Common myeloid progenitor, CD34-positive (primary cell): ENCODE measurements at regions not wholly inside any gene's neighbourhood (a gene's known extent, or its start where the extent isn't known, plus 50 kb on each side); places are given as distances from the start of the nearest gene placed in this dataset.

Experiments used
- CTCF ChIA-PET: fragments of 350-600 bp; sonication (Branson Sonifier 250); formaldehyde crosslinking; loops from one replicate; lab custom pipeline; 2021; ENCODE audit warnings: antibody characterized with exemption; lab: Charles Lee
- POLR2A ChIA-PET: fragments of 350-600 bp; sonication (Branson Sonifier 250); formaldehyde crosslinking; loops from one replicate; lab custom pipeline; 2021; ENCODE audit warnings: antibody characterized with exemption; lab: Charles Lee
- DNase-seq, 3 donors: peaks; one replicate each; pipeline versions ENCODE4 v3.0.0 to v3.0.0-alpha.2; 2013
- H3K27ac ChIP-seq, 2 experiments: 1 replicate in 1 of 2; 2 replicates in 1 of 2; pipeline ENCODE4 v1.7.0; 2013; ENCODE audit warnings: inconsistent platforms in 2 of 2, low read length in 2 of 2, mild to moderate bottlenecking in 2 of 2, low read depth in 1 of 2, moderate library complexity in 1 of 2; ENCODE audit not compliant: severe bottlenecking in 2 of 2, insufficient read depth in 1 of 2, poor library complexity in 1 of 2
- H3K27me3 ChIP-seq, 5 experiments: replicated peaks in 2 of 5; 1 replicate in 3 of 5; 2 replicates in 2 of 5; pipeline versions ENCODE4 v1.6.1 to v1.7.0; 2013; ENCODE audit warnings: low read length in 4 of 5, mild to moderate bottlenecking in 2 of 5, moderate library complexity in 2 of 5, inconsistent platforms in 1 of 5; ENCODE audit not compliant: insufficient read depth in 5 of 5, control insufficient read depth in 4 of 5
- H3K36me3 ChIP-seq, 4 experiments: 1 replicate in 2 of 4; 2 replicates in 2 of 4; pipeline versions ENCODE4 v1.6.1 to v1.7.0; 2013; ENCODE audit warnings: low read length in 3 of 4, control low read depth in 1 of 4, mild to moderate bottlenecking in 1 of 4; ENCODE audit not compliant: control insufficient read depth in 4 of 4, insufficient read depth in 4 of 4
- H3K4me1 ChIP-seq, 4 experiments: 1 replicate in 3 of 4; 2 replicates in 1 of 4; pipeline versions ENCODE4 v1.6.1 to v1.7.1; 2013; ENCODE audit warnings: low read length in 3 of 4, mild to moderate bottlenecking in 3 of 4, control low read depth in 1 of 4, inconsistent platforms in 1 of 4, moderate library complexity in 1 of 4; ENCODE audit not compliant: control insufficient read depth in 4 of 4, insufficient read depth in 4 of 4; ENCODE audit errors: control extremely low read depth in 1 of 4
- H3K4me3 ChIP-seq, 7 experiments: 1 replicate in 4 of 7; 2 replicates in 3 of 7; pipeline versions ENCODE4 v1.5.1 to v1.7.0; 2013; ENCODE audit warnings: mild to moderate bottlenecking in 7 of 7, low read length in 6 of 7, moderate library complexity in 6 of 7, inconsistent platforms in 2 of 7, low read depth in 2 of 7, control low read depth in 1 of 7; ENCODE audit not compliant: insufficient read depth in 4 of 7, control insufficient read depth in 1 of 7; ENCODE audit errors: extremely low read depth in 1 of 7
- H3K9me3 ChIP-seq, 5 experiments: 1 replicate in 4 of 5; 2 replicates in 1 of 5; pipeline versions ENCODE4 v1.6.1 to v1.7.1; 2013; ENCODE audit warnings: low read length in 4 of 5, mild to moderate bottlenecking in 2 of 5, inconsistent platforms in 1 of 5, low read depth in 1 of 5, moderate library complexity in 1 of 5; ENCODE audit not compliant: control insufficient read depth in 4 of 5, insufficient read depth in 2 of 5; ENCODE audit errors: control extremely low read depth in 1 of 5
- WGBS: methylation state at CpG from one replicate; pipeline ENCODE4 v1.1.5; 2013; ENCODE audit not compliant: insufficient coverage; 5-methylcytosine and 5-hydroxymethylcytosine counted together

GRCh38 chr7:138297526-138297925, 162.5 kb upstream of the TRIM24 start:
- no peaks in the 10 kb centered on the region for H3K36me3 ChIP-seq
- no CpG with 5 or more reads among the region's 3 CpGs for WGBS
- H3K27ac ChIP-seq, result no peak overlapping the region
- H3K4me3 ChIP-seq, result no peak overlapping the region
- no peak for DNase-seq
- H3K9me3 ChIP-seq, result no peaks in the 10 kb centered on the region
- CTCF ChIA-PET, result interaction anchor here (1.3 kb wide), 1 partner anchor 13 kb away, joined by 5 read pairs; no protein-coding TSS in a partner anchor
- no peaks in the 10 kb centered on the region for H3K27me3 ChIP-seq
- POLR2A ChIA-PET, result no interaction called here
- H3K4me1 ChIP-seq, result peaks cover 7 to 15% (median 10%) of the 10 kb centered on the region in 4 experiments

- CTCF ChIA-PET, result interaction anchor here (0.6 kb wide), 1 partner anchor 48 kb away, joined by 3 read pairs; no protein-coding TSS in a partner anchor
- H3K4me3 ChIP-seq, result no peak overlapping the region
- H3K36me3 ChIP-seq, result no peaks in the 10 kb centered on the region
- POLR2A ChIA-PET, result no interaction called here
- DNase-seq, result peak; percentile 44 to 75 (median 65)
- no peak overlapping the region for H3K27ac ChIP-seq
- peaks cover 0 to 9% (median 0%) of the 10 kb centered on the region in 5 experiments for H3K9me3 ChIP-seq
- peaks cover 7 to 15% (median 9%) of the 10 kb centered on the region in 4 experiments for H3K4me1 ChIP-seq
- WGBS, result 0% methylated on average over 1 of the region's 3 CpGs
- H3K27me3 ChIP-seq, result no peaks in the 10 kb centered on the region
Measured at GRCh38 chr7:138299066-138299465, 161.0 kb upstream of the TRIM24 start.

- POLR2A ChIA-PET, result no interaction called here
- WGBS, result 92% methylated on average over 6 of the region's 6 CpGs
- Histone ChIP-seq H3K4me1 (peaks cover 0 to 2% (median 0%) of the 10 kb centered on the region in 4 experiments), H3K36me3 (no peaks in the 10 kb centered on the region), H3K27me3 (no peaks in the 10 kb centered on the region), H3K9me3 (peaks cover 0 to 10% (median 0%) of the 10 kb centered on the region in 5 experiments), H3K4me3 (no peak overlapping the region), H3K27ac (no peak overlapping the region)
- no peak for DNase-seq
- CTCF ChIA-PET, result interaction anchor here (0.6 kb wide), 1 partner anchor 73 kb away, joined by 3 read pairs; no protein-coding TSS in a partner anchor
Measured at GRCh38 chr7:138303230-138304070, 156.6 kb upstream of the TRIM24 start.

GRCh38 chr7:138304071-138304320, 156.1 kb upstream of the TRIM24 start:
- Histone ChIP-seq H3K4me3 (no peak overlapping the region), H3K27ac (no peak overlapping the region), H3K4me1 (peaks cover 0 to 2% (median 0%) of the 10 kb centered on the region in 4 experiments), H3K9me3 (peaks cover 0 to 10% (median 0%) of the 10 kb centered on the region in 5 experiments), H3K36me3 (no peaks in the 10 kb centered on the region), H3K27me3 (no peaks in the 10 kb centered on the region)
- WGBS, result no CpG with 5 or more reads among the region's 1 CpG
- CTCF ChIA-PET, result interaction anchor here (0.6 kb wide), 1 partner anchor 73 kb away, joined by 3 read pairs; no protein-coding TSS in a partner anchor
- no peak for DNase-seq
- POLR2A ChIA-PET, result no interaction called here

- no peak overlapping the region for H3K4me3 ChIP-seq
- POLR2A ChIA-PET, result no interaction called here
- no peaks in the 10 kb centered on the region for H3K4me1 ChIP-seq
- H3K27me3 ChIP-seq, result no peaks in the 10 kb centered on the region
- H3K36me3 ChIP-seq, result no peaks in the 10 kb centered on the region
- 93% methylated on average over 3 of the region's 3 CpGs for WGBS
- no peak overlapping the region for H3K27ac ChIP-seq
- H3K9me3 ChIP-seq, result peaks cover 0 to 13% (median 0%) of the 10 kb centered on the region in 5 experiments
- CTCF ChIA-PET, result interaction anchor here (1.6 kb wide), 1 partner anchor 42 kb away, joined by 4 read pairs; no protein-coding TSS in a partner anchor
- DNase-seq, result no peak
Measured at GRCh38 chr7:138307633-138308032, 152.4 kb upstream of the TRIM24 start.

DNA sequence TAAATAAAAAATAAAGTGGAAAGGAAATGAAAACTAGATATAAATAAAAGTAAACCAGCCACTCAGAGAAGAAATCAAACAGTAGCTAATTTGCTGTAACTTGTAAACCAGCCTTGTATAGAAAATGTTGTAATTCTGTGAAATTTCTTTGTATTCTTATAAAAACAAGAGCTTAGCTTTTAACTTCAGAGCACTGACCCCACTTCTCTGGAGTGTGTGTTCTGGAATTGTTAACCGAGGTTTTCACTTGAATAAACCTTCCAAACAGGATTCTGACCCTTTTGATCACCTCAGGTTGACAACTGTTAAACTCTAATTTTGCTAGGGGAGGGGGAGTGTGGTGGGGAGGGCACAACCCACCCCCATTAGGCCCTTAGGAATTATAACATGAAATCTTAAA, 151.9 kb upstream of the TRIM24 start:
- no peak for DNase-seq
- Histone ChIP-seq H3K4me3 (no peak overlapping the region), H3K9me3 (peaks cover 0 to 13% (median 0%) of the 10 kb centered on the region in 5 experiments), H3K27ac (no peak overlapping the region), H3K4me1 (no peaks in the 10 kb centered on the region), H3K27me3 (no peaks in the 10 kb centered on the region), H3K36me3 (no peaks in the 10 kb centered on the region)
- ChIA-PET POLR2A (no interaction called here), CTCF (interaction anchor here (1.6 kb wide), 1 partner anchor 42 kb away, joined by 4 read pairs; no protein-coding TSS in a partner anchor)
- no CpG with 5 or more reads among the region's 1 CpG for WGBS

GRCh38 chr7:138309186-138309585, 150.9 kb upstream of the TRIM24 start:
- H3K27ac ChIP-seq, result no peak overlapping the region
- WGBS, result 94% methylated on average over 2 of the region's 2 CpGs
- ChIA-PET POLR2A (no interaction called here), CTCF (no interaction called here)
- DNase-seq, result no peak
- H3K9me3 ChIP-seq, result peaks cover 0 to 3% (median 0%) of the 10 kb centered on the region in 5 experiments
- no peak overlapping the region for H3K4me3 ChIP-seq
- no peaks in the 10 kb centered on the region for H3K4me1 ChIP-seq
- no peaks in the 10 kb centered on the region for H3K27me3 ChIP-seq
- H3K36me3 ChIP-seq, result no peaks in the 10 kb centered on the region
